Stimulated activated CD4-positive, alpha-beta T cell treated with anti-CD3 and anti-CD28 coated beads, Interleukin-4, amount 100 ng/mL, for 48 hours (primary cell): ENCODE measurements at regions not wholly inside any gene's neighbourhood (a gene's known extent, or its start where the extent isn't known, plus 50 kb on each side); places are given as distances from the start of the nearest gene placed in this dataset.
"Not testable (repeated sequence)": the region's sequence is repeated elsewhere in the genome, so short reads cannot be mapped to it uniquely, and the experiment has no call there.

ENCODE experiments used
- DNase-seq, 2 donors: peaks; one replicate each; pipeline ENCODE4 v3.0.0-alpha.2; 2020; ENCODE audit warnings: low read depth in 2 of 2

- DNase-seq = no peak
Observed at GRCh38 chr17:53335443-53335842, 487.3 kb upstream of the KIF2B start.

GRCh38 chr17:53330756-53331155 lies 492.0 kb upstream of the KIF2B start:
- DNase-seq = no peak

- DNase-seq = no peak
Observed at GRCh38 chr17:53321651-53322050, 501.1 kb upstream of the KIF2B start.

GRCh38 chr17:53319947-53320346 lies 502.8 kb upstream of the KIF2B start:
- no peak for DNase-seq

GRCh38 chr17:53316988-53317387 lies 505.7 kb upstream of the KIF2B start:
- no peak for DNase-seq

GRCh38 chr17:53316073-53316472 lies 506.7 kb upstream of the KIF2B start:
- DNase-seq = no peak

GRCh38 chr17:53314521-53314920 lies 508.2 kb upstream of the KIF2B start:
- no peak for DNase-seq

GRCh38 chr17:53313746-53314145 lies 509.0 kb upstream of the KIF2B start:
- no peak for DNase-seq

GRCh38 chr17:53278466-53278865 lies 544.3 kb upstream of the KIF2B start:
- no peak for DNase-seq

GRCh38 chr17:53273126-53273525 lies 549.6 kb upstream of the KIF2B start:
- no peak for DNase-seq

GRCh38 chr17:53270936-53271335 lies 551.8 kb upstream of the KIF2B start:
- DNase-seq = no peak

GRCh38 chr17:53264730-53265129 lies 558.0 kb upstream of the KIF2B start:
- DNase-seq = no peak

- DNase-seq = no peak
Observed at GRCh38 chr17:53253956-53254597, 568.6 kb upstream of the KIF2B start.

- no peak for DNase-seq
Observed at GRCh38 chr17:53249036-53249435, 573.7 kb upstream of the KIF2B start.

GRCh38 chr17:53234138-53234537 lies 588.6 kb upstream of the KIF2B start:
- no peak for DNase-seq

- DNase-seq = no peak
Observed at GRCh38 chr17:53227514-53227913, 595.2 kb upstream of the KIF2B start.

GRCh38 chr17:53227111-53227510 lies 595.6 kb upstream of the KIF2B start:
- no peak for DNase-seq

GRCh38 chr17:53219821-53220220 lies 602.9 kb upstream of the KIF2B start:
- DNase-seq = no peak

- DNase-seq = no peak
Observed at GRCh38 chr17:53218723-53219122, 604.0 kb upstream of the KIF2B start.

- DNase-seq = no peak
Observed at GRCh38 chr17:53217311-53217710, 605.4 kb upstream of the KIF2B start.

- DNase-seq = not testable (repeated sequence)
Observed at GRCh38 chr17:53208935-53209334, 613.8 kb upstream of the KIF2B start.

GRCh38 chr17:53193044-53193443 lies 629.7 kb upstream of the KIF2B start:
- DNase-seq = no peak

- DNase-seq = no peak
Observed at GRCh38 chr17:53191878-53192277, 630.8 kb upstream of the KIF2B start.

- no peak for DNase-seq
Observed at GRCh38 chr17:53186001-53186400, 636.7 kb upstream of the KIF2B start.
